Caco-2 (cell line): ENCODE measurements at regions not wholly inside any gene's neighbourhood (a gene's known extent, or its start where the extent isn't known, plus 50 kb on each side); places are given as distances from the start of the nearest gene placed in this dataset.
A peak's percentile ranks its signal among the peaks of the same experiment; 100 is the strongest.

Source experiments
- BruUV-seq: library from RNA; stranded (reverse); fragments of 400-500 nt; replicated peaks from 2 replicates; lab custom pipeline; 2021; lab: Mats Ljungman, UMichigan
- CTCF ChIA-PET: fragments of 300-600 bp; sonication (Branson Sonifier 250); formaldehyde crosslinking; loops from one replicate; lab custom pipeline; 2022; ENCODE audit warnings: antibody characterized with exemption; lab: Charles Lee
- POLR2A ChIA-PET: fragments of 300-600 bp; sonication (Branson Sonifier 250); formaldehyde crosslinking; loops from one replicate; lab custom pipeline; 2022; ENCODE audit warnings: antibody characterized with exemption; lab: Charles Lee
- DNase-seq, 2 experiments: peaks; one replicate each; pipeline versions ENCODE4 v3.0.0 to v3.0.0-alpha.2; 2020 to 2022
- H3K27me3 ChIP-seq: replicated peaks from 2 replicates; pipeline ENCODE4 v1.6.0; 2011; ENCODE audit warnings: low read length; ENCODE audit not compliant: control insufficient read depth, insufficient read depth
- H3K36me3 ChIP-seq: 2 replicates; pipeline ENCODE4 v1.5.1; 2011; ENCODE audit warnings: low read length; ENCODE audit not compliant: control insufficient read depth, insufficient read depth
- H3K4me1 ChIP-seq: fragments of 250-450 bp; sonication (Bioruptor Pico); 2 replicates; pipeline ENCODE4 v1.5.1; 2020; ENCODE audit warnings: mild to moderate bottlenecking
- H3K4me3 ChIP-seq: 2 replicates; pipeline ENCODE4 v1.5.1; 2011; ENCODE audit warnings: low read depth, mild to moderate bottlenecking, control low read depth, low read length
- H3K9me3 ChIP-seq: fragments of 250-450 bp; sonication (Bioruptor Pico); 2 replicates; pipeline ENCODE4 v1.5.1; 2020; ENCODE audit warnings: mild to moderate bottlenecking, moderate library complexity
- H3K27ac Mint-ChIP-seq: one replicate; pipeline ENCODE4 v1.8.0; 2022; ENCODE audit warnings: mixed read lengths; ENCODE audit not compliant: unreplicated experiment
- H3K27me3 Mint-ChIP-seq: one replicate; pipeline ENCODE4 v1.8.0; 2022; ENCODE audit warnings: mixed read lengths; ENCODE audit not compliant: insufficient read depth, unreplicated experiment
- H3K36me3 Mint-ChIP-seq: one replicate; pipeline ENCODE4 v1.8.0; 2022; ENCODE audit warnings: mild to moderate bottlenecking, mixed read lengths; ENCODE audit not compliant: insufficient read depth, unreplicated experiment
- H3K4me1 Mint-ChIP-seq: one replicate; pipeline ENCODE4 v1.8.0; 2022; ENCODE audit warnings: low read depth, mixed read lengths; ENCODE audit not compliant: unreplicated experiment
- H3K4me3 Mint-ChIP-seq: one replicate; pipeline ENCODE4 v1.8.0; 2022; ENCODE audit warnings: mild to moderate bottlenecking, moderate library complexity, mixed read lengths; ENCODE audit not compliant: unreplicated experiment
- H3K9me3 Mint-ChIP-seq: one replicate; pipeline ENCODE4 v1.8.0; 2022; ENCODE audit warnings: mixed read lengths; ENCODE audit not compliant: unreplicated experiment
- CTCF ChIP-seq, 2 experiments: fragments of 200-600 bp in 1 of 2; IDR thresholded peaks; 1 replicate in 1 of 2; 2 replicates in 1 of 2; pipeline versions ENCODE4 v1.5.1 to v1.8.0; 2011 to 2022; ENCODE audit warnings: antibody characterized with exemption in 1 of 2, control low read depth in 1 of 2, inconsistent platforms in 1 of 2, low read depth in 1 of 2, low read length in 1 of 2, mild to moderate bottlenecking in 1 of 2, moderate library complexity in 1 of 2; ENCODE audit not compliant: insufficient read depth in 1 of 2, severe bottlenecking in 1 of 2, unreplicated experiment in 1 of 2
- intact Hi-C: fragments of 100-400 bp; cut with micrococcal nuclease; formaldehyde crosslinking; loops from one replicate; pipeline ENCODE4 v1.10.0; 2022; ENCODE audit not compliant: unreplicated experiment

DNA sequence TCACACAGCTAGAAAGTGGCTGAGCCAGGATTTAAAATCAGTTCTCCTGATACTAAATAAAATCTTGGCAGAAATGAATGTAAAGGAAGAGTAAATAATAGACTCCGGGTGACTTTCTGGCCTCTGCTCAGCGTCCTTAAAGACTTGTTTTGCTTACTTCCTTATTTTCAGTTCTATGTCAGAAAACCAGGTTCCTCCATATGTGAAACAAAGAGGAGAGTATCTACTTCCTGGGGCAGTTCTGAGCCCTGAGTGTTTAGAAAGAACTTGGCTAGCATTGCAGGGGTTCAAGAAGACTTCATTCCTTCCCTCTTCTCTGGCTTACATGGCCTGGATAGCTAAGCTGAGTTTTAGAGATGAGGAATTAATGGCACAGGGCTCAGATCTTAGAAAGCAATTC lies 222.8 kb upstream of the TLE3 start:
- no peak for DNase-seq
- ChIA-PET CTCF (no interaction called here), POLR2A (no interaction called here)
- H3K27me3 ChIP-seq, result no peaks in the 10 kb centered on the region
- no TSS peak for BruUV-seq
- no peaks in the 10 kb centered on the region for H3K36me3 ChIP-seq
- TF ChIP-seq CTCF (IDR thresholded peaks at IDR 0.05; ENCODE audit: insufficient read depth in 1 of 2, low read depth in 1 of 2, low read length in 1 of 2, severe bottlenecking in 1 of 2, unreplicated experiment in 1 of 2), result no peak
- Mint-ChIP-seq H3K27ac (no peak overlapping the region), H3K9me3 (no peaks in the 10 kb centered on the region), H3K27me3 (no peaks in the 10 kb centered on the region), H3K4me3 (no peak overlapping the region), H3K36me3 (no peaks in the 10 kb centered on the region), H3K4me1 (peaks cover 22% of the 10 kb centered on the region)
- peaks cover 26% of the 10 kb centered on the region for H3K4me1 ChIP-seq
- no peaks in the 10 kb centered on the region for H3K9me3 ChIP-seq
- intact Hi-C loops, result no loop called here
- H3K4me3 ChIP-seq, result no peak overlapping the region

DNA sequence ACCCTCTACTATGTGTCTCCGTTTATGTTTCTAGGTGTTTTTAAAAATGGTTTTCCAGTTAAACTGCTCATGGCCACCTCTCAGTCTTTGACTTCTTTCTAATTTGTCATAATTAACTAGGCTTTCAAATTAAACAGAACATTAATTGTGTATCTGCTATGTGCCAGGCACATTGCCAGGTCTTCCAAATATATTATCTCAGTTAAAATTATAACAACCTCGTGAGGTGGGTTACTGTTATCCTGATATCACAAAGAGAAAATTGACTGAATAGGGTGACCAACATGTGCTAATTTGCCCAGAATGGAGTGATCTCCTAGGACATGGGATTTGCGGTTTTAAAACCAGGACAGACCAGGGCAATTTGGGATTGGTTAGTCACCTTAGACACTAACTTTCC lies 222.4 kb upstream of the TLE3 start:
- TF ChIP-seq CTCF (IDR thresholded peaks at IDR 0.05; ENCODE audit: insufficient read depth in 1 of 2, low read depth in 1 of 2, low read length in 1 of 2, severe bottlenecking in 1 of 2, unreplicated experiment in 1 of 2), result no peak
- Mint-ChIP-seq H3K36me3 (no peaks in the 10 kb centered on the region), H3K27me3 (no peaks in the 10 kb centered on the region), H3K27ac (peak overlapping the region; percentile 29), H3K4me1 (peaks cover 22% of the 10 kb centered on the region), H3K9me3 (no peaks in the 10 kb centered on the region), H3K4me3 (no peak overlapping the region)
- DNase-seq, result no peak
- ChIA-PET POLR2A (no interaction called here), CTCF (no interaction called here)
- no TSS peak for BruUV-seq
- no peaks in the 10 kb centered on the region for H3K36me3 ChIP-seq
- no peak overlapping the region for H3K4me3 ChIP-seq
- no peaks in the 10 kb centered on the region for H3K9me3 ChIP-seq
- intact Hi-C loops, result no loop called here
- H3K27me3 ChIP-seq, result no peaks in the 10 kb centered on the region
- peaks cover 26% of the 10 kb centered on the region for H3K4me1 ChIP-seq

GRCh38 chr15:70319466-70319865 lies 221.7 kb upstream of the TLE3 start:
- TF ChIP-seq CTCF (IDR thresholded peaks at IDR 0.05; ENCODE audit: insufficient read depth in 1 of 2, low read depth in 1 of 2, low read length in 1 of 2, severe bottlenecking in 1 of 2, unreplicated experiment in 1 of 2), result no peak
- POLR2A ChIA-PET, result no interaction called here
- Mint-ChIP-seq H3K4me3 (no peak overlapping the region), H3K36me3 (no peaks in the 10 kb centered on the region), H3K9me3 (no peaks in the 10 kb centered on the region), H3K27me3 (no peaks in the 10 kb centered on the region), H3K4me1 (peaks cover 22% of the 10 kb centered on the region), H3K27ac (peak overlapping the region; percentile 29)
- no TSS peak for BruUV-seq
- no peaks in the 10 kb centered on the region for H3K36me3 ChIP-seq
- CTCF ChIA-PET, result no interaction called here
- no peaks in the 10 kb centered on the region for H3K9me3 ChIP-seq
- DNase-seq, result no peak
- peaks cover 22% of the 10 kb centered on the region for H3K4me1 ChIP-seq
- no peak overlapping the region for H3K4me3 ChIP-seq
- intact Hi-C loops, result no loop called here
- no peaks in the 10 kb centered on the region for H3K27me3 ChIP-seq
